NT2/D1 (cell line): ENCODE measurements at regions not wholly inside any gene's neighbourhood (a gene's known extent, or its start where the extent isn't known, plus 50 kb on each side); places are given as distances from the start of the nearest gene placed in this dataset.

Experiments used
- SUZ12 ChIP-seq: IDR thresholded peaks from 2 replicates; pipeline ENCODE4 v1.6.1; 2011; ENCODE audit not compliant: insufficient read length, insufficient read depth; ENCODE audit errors: extremely low read depth
- YY1 ChIP-seq: IDR thresholded peaks from 2 replicates; pipeline ENCODE4 v1.6.1; 2011; ENCODE audit not compliant: insufficient read length, insufficient read depth
- ZNF274 ChIP-seq: IDR thresholded peaks from 2 replicates; pipeline ENCODE4 v1.6.1; 2011; ENCODE audit warnings: mild to moderate bottlenecking, low read depth, low read length

DNA sequence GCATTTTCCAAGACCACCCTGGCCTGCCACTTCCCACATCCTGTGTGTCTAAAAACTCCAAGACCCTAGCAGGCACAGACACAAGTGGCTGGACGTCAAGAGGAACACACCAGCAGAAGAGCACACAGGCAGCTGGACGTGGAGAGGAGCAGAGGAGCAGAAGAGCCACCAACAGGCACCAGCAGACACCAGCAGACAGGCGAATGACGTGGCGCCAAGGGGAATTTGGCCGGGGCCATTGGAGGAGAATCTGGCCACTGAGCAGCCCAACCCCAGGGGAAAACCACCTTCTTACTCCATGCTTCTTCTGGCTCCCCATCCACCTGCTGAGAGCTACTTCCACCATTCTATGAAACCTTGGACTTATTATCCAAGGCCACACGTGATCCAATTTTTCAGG is 243.1 kb upstream of the CTSO start:
- no peak for TF ChIP-seq YY1
- TF ChIP-seq SUZ12, result no peak
- no peak for TF ChIP-seq ZNF274
